ENCODE measurements at regions not wholly inside any gene's neighbourhood (a gene's known extent, or its start where the extent isn't known, plus 50 kb on each side); places are given as distances from the start of the nearest gene placed in this dataset.
"Not testable (repeated sequence)": the region's sequence is repeated elsewhere in the genome, so short reads cannot be mapped to it uniquely, and the experiment has no call there.

- DNase-seq: not testable (repeated sequence)
Observed at GRCh38 chr22:12541412-12542170, 2986.4 kb upstream of the OR11H1 start.

DNA sequence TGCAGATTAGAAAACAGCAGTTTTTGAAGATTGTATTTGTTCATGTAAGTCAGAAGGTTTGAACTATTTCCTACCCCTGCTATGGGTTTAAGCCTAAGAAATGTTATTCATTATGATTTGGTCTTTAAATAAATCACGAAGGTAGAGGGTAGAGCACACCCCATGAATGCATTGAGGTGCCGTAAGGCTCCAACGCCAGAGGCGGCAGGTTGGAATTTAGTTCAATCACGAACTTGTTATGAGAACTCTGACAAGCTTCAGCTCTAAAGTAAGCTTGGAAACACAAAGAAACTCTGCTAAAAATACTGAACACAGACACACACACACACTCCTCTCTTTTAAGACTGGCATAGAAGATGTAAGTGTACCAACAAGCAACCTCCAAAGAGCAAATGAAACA lies 2974.6 kb upstream of the OR11H1 start:
- DNase-seq: peak; percentile 0

- DNase-seq: not testable (repeated sequence)
Observed at GRCh38 chr22:12554648-12555192, 2973.3 kb upstream of the OR11H1 start.

- not testable (repeated sequence) for DNase-seq
Observed at GRCh38 chr22:12571500-12571899, 2956.5 kb upstream of the OR11H1 start.

DNA sequence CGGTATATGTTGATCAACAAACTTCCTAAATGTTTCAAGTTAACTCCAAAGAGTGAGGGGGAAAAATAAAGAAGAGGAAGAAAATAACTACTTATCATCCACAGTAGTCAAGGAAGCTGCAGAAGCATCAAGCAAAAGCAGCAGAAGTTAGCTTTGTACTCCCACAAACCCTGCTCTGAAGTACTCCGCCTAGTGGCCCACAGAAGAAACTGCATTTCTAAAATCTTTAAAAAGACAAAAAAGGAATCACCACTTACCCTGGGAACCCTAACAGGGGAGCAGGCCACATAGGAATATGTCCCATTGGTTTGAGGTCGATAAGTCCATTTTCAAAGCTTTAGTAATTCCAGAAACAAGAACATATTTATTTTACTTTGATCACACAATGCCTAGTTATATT lies 2948.3 kb upstream of the OR11H1 start:
- not testable (repeated sequence) for DNase-seq

DNA sequence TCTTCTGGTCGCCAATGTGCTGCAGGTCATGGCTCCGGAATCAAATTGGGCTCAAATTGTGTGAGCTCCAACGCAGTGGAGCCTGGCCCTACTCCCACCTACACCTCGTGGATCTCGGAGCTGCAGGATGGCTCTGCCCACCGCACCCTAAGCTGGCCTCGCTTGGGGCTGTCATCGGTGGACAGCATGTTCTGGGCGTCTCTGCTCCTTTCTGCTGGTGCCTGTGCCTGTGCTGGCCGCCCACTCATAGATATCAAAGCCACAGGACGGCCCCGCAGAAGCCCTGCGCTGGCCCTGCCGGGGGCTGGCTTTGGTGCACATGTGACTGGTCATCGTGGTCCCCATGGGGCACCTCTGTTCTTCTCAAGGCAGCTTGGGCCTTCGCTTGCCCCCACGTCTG lies 2943.5 kb upstream of the OR11H1 start:
- DNase-seq: not testable (repeated sequence)

GRCh38 chr22:12584874-12585273 lies 2943.1 kb upstream of the OR11H1 start:
- not testable (repeated sequence) for DNase-seq

GRCh38 chr22:12595724-12596123 lies 2932.3 kb upstream of the OR11H1 start:
- DNase-seq: not testable (repeated sequence)

DNA sequence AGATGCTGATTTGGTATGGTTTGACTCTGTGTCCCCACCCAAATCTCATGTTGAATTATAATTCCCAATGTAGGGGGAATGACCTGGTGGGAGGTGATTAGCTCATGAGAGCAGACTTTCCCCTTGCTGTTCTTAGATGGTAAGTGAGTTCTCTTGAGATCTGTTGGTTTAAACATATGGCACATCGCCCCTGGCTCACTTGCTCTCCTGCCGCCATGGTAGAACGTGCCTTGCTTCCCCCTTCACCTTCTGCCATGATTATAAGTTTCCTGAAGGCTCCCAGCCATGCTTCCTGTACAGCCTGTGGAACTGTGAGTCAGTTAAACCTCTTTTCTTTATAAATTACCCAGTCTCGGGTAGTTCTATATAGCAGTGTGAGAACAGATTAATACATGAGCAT lies 2930.2 kb upstream of the OR11H1 start:
- DNase-seq: not testable (repeated sequence)

DNA sequence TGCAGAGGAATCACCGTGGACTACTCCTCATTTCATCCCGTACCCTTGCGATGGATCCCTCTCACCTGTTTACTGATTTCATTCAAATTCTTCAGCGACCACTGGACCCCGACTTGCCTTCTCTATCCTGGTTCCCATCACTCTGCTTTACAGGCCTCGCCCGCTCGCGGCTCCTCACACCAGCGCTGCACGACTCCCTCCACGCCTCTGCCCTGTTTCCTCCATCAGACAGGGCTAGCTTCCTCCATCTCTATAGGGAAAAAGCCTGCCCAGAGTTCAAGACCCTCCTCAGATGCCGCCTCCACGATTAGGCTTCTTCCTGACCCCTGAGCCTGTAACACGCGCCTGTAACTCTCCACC lies 2926.5 kb upstream of the OR11H1 start:
- DNase-seq: not testable (repeated sequence)

GRCh38 chr22:12601870-12602779 lies 2925.9 kb upstream of the OR11H1 start:
- DNase-seq: no peak

DNA sequence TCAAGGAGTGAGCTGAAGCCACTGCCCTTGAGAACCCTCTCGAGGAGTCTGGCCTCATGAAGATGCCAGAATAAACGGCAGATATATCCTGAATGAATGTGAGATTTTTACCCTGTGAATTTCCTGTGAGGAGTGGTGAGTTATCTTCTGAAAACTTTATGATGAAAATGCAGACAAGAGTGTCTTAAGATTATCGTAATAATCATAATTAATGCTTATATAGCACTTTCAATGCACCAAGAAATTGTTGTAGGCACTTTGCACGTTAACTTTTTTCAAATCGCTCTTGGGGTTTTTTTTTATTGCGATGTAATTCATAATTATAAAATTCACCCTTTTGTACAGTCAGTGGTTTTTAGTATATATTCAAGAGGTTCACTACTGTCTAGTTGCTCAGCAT lies 2924.6 kb upstream of the OR11H1 start:
- DNase-seq: not testable (repeated sequence)

DNA sequence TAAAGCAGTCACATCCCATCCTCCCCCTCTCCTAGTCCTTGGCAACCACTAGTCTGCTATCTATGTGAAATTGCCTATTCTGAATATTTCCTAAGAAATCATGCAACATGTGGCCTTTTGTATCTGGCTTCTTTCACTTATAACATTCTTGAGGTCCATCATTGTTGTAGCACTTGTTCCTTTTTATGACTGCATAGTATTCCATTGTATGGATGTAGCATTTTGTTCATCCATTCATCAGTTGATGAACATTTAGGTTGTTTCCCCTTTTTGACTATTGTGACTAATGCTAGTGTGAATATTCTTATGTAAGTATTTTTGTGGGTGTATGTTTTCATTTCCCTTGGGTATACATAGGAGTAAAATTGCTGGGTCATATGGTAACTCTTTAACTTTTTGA lies 2924.2 kb upstream of the OR11H1 start:
- not testable (repeated sequence) for DNase-seq

- not testable (repeated sequence) for DNase-seq
Observed at GRCh38 chr22:12608454-12608853, 2919.5 kb upstream of the OR11H1 start.

GRCh38 chr22:12613199-12613598 lies 2914.8 kb upstream of the OR11H1 start:
- no peak for DNase-seq

GRCh38 chr22:12613907-12614306 lies 2914.1 kb upstream of the OR11H1 start:
- DNase-seq: not testable (repeated sequence)

DNA sequence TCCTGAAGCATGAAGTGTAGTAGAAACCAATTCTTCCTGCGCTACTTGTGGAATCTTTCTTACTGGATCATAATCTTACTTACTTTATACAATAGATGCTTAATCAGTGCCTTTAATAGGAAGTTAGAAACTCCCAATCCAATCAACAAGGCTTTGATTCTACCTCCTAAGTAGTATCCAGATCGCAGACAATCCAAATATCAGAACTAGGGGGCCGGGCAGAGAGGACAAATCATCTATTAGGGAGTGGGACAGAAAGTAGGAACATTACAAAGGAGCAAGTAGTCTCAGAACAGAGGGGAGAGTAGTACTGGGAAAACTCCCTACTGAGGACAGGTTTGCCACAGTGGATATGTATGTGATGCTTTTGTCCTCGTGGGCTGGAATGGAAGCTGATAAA lies 2901.1 kb upstream of the OR11H1 start:
- DNase-seq: not testable (repeated sequence)

DNA sequence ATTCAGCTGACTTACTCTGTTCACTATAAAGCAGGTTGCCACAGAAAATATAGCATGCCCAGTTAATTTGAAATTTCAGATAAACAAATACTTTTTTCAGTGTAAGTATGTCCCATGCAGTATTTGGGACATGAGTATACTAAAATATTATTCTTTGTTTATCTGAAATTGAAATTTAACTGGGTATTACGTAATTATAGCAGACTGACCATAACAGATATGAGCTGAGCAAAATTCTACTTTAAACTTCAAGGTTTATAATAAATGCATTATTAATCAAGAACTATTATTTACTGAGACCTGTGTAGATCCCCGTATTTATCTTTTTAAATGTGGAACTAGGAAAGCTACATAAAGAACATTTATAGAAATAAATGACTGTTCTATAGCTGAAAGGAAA lies 2898.2 kb upstream of the OR11H1 start:
- not testable (repeated sequence) for DNase-seq

DNA sequence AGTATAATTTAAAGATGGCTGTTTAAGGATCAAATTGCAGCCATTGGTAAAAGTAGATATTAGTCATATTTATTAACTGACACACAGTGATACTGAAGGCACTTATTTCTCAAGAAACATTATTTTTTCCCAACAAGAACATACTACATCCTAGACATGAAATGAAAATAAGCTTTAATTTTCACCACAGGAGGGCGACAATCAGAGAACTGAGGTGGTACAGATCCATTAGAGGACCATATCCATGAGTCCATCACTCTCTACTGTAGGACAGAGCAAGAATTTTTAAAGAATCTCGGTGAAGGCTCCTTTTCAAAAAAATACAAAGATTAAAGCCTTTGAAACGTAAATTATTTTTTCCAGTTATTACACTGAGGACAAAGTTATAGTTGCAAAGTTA lies 2897.0 kb upstream of the OR11H1 start:
- DNase-seq: not testable (repeated sequence)

- not testable (repeated sequence) for DNase-seq
Observed at GRCh38 chr22:12637566-12638166, 2890.3 kb upstream of the OR11H1 start.

- not testable (repeated sequence) for DNase-seq
Observed at GRCh38 chr22:12638319-12638718, 2889.7 kb upstream of the OR11H1 start.

Data from retina (tissue), 1 donor.